PFSK-1 (cell line): ENCODE measurements at regions not wholly inside any gene's neighbourhood (a gene's known extent, or its start where the extent isn't known, plus 50 kb on each side); places are given as distances from the start of the nearest gene placed in this dataset.

Experiments
- FOXP2 ChIP-seq: optimal IDR thresholded peaks from 2 replicates; pipeline ENCODE3; 2011; ENCODE audit warnings: borderline replicate concordance, control low read depth, inconsistent platforms; ENCODE audit not compliant: insufficient read depth; ENCODE audit errors: extremely low read length, extremely low read depth
- POLR2AphosphoS5 ChIP-seq: IDR thresholded peaks from 2 replicates; pipeline ENCODE4 v1.6.1; 2012; ENCODE audit warnings: low read depth, mild to moderate bottlenecking, control low read depth, low read length, moderate library complexity
- SIN3A ChIP-seq: IDR thresholded peaks from 2 replicates; pipeline ENCODE4 v1.6.1; 2012; ENCODE audit warnings: mild to moderate bottlenecking, low read length, moderate library complexity, borderline replicate concordance; ENCODE audit not compliant: insufficient read depth
- TAF1 ChIP-seq: IDR thresholded peaks from 2 replicates; pipeline ENCODE4 v1.6.1; 2012; ENCODE audit warnings: low read length, control low read depth, borderline replicate concordance; ENCODE audit not compliant: insufficient read depth
- TF ChIP-seq, protein P1 (sequence below), 2 experiments: IDR thresholded peaks; 2 replicates each; pipeline versions ENCODE4 v1.6.1 to v1.8.0; 2011 to 2012; ENCODE audit warnings: low read depth in 2 of 2, low read length in 2 of 2, control low read depth in 1 of 2, inconsistent platforms in 1 of 2, mild to moderate bottlenecking in 1 of 2, moderate library complexity in 1 of 2; ENCODE audit not compliant: insufficient read depth in 1 of 2

- TF ChIP-seq, protein P1, sequence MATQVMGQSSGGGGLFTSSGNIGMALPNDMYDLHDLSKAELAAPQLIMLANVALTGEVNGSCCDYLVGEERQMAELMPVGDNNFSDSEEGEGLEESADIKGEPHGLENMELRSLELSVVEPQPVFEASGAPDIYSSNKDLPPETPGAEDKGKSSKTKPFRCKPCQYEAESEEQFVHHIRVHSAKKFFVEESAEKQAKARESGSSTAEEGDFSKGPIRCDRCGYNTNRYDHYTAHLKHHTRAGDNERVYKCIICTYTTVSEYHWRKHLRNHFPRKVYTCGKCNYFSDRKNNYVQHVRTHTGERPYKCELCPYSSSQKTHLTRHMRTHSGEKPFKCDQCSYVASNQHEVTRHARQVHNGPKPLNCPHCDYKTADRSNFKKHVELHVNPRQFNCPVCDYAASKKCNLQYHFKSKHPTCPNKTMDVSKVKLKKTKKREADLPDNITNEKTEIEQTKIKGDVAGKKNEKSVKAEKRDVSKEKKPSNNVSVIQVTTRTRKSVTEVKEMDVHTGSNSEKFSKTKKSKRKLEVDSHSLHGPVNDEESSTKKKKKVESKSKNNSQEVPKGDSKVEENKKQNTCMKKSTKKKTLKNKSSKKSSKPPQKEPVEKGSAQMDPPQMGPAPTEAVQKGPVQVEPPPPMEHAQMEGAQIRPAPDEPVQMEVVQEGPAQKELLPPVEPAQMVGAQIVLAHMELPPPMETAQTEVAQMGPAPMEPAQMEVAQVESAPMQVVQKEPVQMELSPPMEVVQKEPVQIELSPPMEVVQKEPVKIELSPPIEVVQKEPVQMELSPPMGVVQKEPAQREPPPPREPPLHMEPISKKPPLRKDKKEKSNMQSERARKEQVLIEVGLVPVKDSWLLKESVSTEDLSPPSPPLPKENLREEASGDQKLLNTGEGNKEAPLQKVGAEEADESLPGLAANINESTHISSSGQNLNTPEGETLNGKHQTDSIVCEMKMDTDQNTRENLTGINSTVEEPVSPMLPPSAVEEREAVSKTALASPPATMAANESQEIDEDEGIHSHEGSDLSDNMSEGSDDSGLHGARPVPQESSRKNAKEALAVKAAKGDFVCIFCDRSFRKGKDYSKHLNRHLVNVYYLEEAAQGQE (IDR thresholded peaks at IDR 0.05; ENCODE audit: insufficient read depth in 1 of 2, low read depth in 2 of 2, low read length in 2 of 2) = no peak
- TF ChIP-seq FOXP2 (no peak), TAF1 (no peak), SIN3A (no peak)
These were observed 803.4 kb upstream of the CDH10 start for GRCh38 chr5:25448190-25448621.

GRCh38 chr5:25444697-25445096 lies 799.9 kb upstream of the CDH10 start:
- TF ChIP-seq, protein P1 (IDR thresholded peaks at IDR 0.05; ENCODE audit: insufficient read depth in 1 of 2, low read depth in 2 of 2, low read length in 2 of 2) = no peak
- TF ChIP-seq SIN3A = no peak
- TF ChIP-seq TAF1 = no peak
- no peak for TF ChIP-seq FOXP2
- TF ChIP-seq POLR2AphosphoS5 = no peak

GRCh38 chr5:25441810-25442209 lies 797.0 kb upstream of the CDH10 start:
- TF ChIP-seq, protein P1 (IDR thresholded peaks at IDR 0.05; ENCODE audit: insufficient read depth in 1 of 2, low read depth in 2 of 2, low read length in 2 of 2) = no peak
- no peak for TF ChIP-seq TAF1
- TF ChIP-seq SIN3A = no peak
- no peak for TF ChIP-seq FOXP2
- TF ChIP-seq POLR2AphosphoS5 = no peak

- no peak for TF ChIP-seq POLR2AphosphoS5
These were observed 794.2 kb upstream of the CDH10 start for GRCh38 chr5:25439025-25439424.

GRCh38 chr5:25436452-25436851 lies 791.7 kb upstream of the CDH10 start:
- no peak for TF ChIP-seq SIN3A
- TF ChIP-seq, protein P1 (IDR thresholded peaks at IDR 0.05; ENCODE audit: insufficient read depth in 1 of 2, low read depth in 2 of 2, low read length in 2 of 2) = no peak
- TF ChIP-seq FOXP2 = no peak
- no peak for TF ChIP-seq TAF1
- TF ChIP-seq POLR2AphosphoS5 = no peak
